ENCODE measurements at regions not wholly inside any gene's neighbourhood (a gene's known extent, or its start where the extent isn't known, plus 50 kb on each side); places are given as distances from the start of the nearest gene placed in this dataset.

- Histone ChIP-seq H4K20me1 (replicated peaks; ENCODE audit: insufficient read depth) (no peaks in the 10 kb centered on the region), H3K4me2 (no peak overlapping the region), H3F3A (replicated peaks; ENCODE audit: low read depth) (no peaks in the 10 kb centered on the region), H3K9me2 (ENCODE audit: insufficient read depth) (0 out of 2 replicates have a peak, but pooled peaks cover 6% of the 10 kb centered on the region), H3K79me2 (replicated peaks; ENCODE audit: insufficient read depth) (no peaks in the 10 kb centered on the region), H3K36me3 (ENCODE audit: insufficient read depth) (no peaks in the 10 kb centered on the region), H3K4me1 (ENCODE audit: insufficient read depth) (0 out of 2 replicates have a peak, but pooled peaks cover 11% of the 10 kb centered on the region), H3K27ac (ENCODE audit: low read depth) (no peak overlapping the region), H2AFZ (no peak overlapping the region), H3K4me3 (no peak overlapping the region), H3K27me3 (ENCODE audit: insufficient read depth) (no peaks in the 10 kb centered on the region)
- no peaks in the 10 kb centered on the region for H3K36me3 Mint-ChIP-seq (ENCODE audit: low read depth)
- DNase-seq (ENCODE audit: low spot score) (no peak), ATAC-seq (no peak)
- H3K9me3 Mint-ChIP-seq, result no peaks in the 10 kb centered on the region; the same call in 2 of the 3 replicates
- no peak overlapping the region for H3K4me3 Mint-ChIP-seq
- TF ChIP-seq POLR2AphosphoS5 (IDR thresholded peaks at IDR 0.05; ENCODE audit: low read depth) (no peak), ZNF114 (CRISPR knock-in tag; IDR thresholded peaks at IDR 0.05) (no peak), ZNF331 (CRISPR knock-in tag; IDR thresholded peaks at IDR 0.05; ENCODE audit: low read depth) (no peak), EZH2phosphoT487 (IDR thresholded peaks at IDR 0.05; ENCODE audit: unreplicated experiment) (no peak), CREB1 (CRISPR knock-in tag; IDR thresholded peaks at IDR 0.05; ENCODE audit: low read depth) (no peak), NANOG (IDR thresholded peaks at IDR 0.05; ENCODE audit: borderline replicate concordance) (no peak), STAT1 (IDR thresholded peaks at IDR 0.05; ENCODE audit: unreplicated experiment) (no peak), JUNB (IDR thresholded peaks at IDR 0.05; ENCODE audit: unreplicated experiment) (no peak), EZH2 (IDR thresholded peaks at IDR 0.05; ENCODE audit: low read depth, unreplicated experiment) (no peak)
- TF ChIP-seq, protein P1, sequence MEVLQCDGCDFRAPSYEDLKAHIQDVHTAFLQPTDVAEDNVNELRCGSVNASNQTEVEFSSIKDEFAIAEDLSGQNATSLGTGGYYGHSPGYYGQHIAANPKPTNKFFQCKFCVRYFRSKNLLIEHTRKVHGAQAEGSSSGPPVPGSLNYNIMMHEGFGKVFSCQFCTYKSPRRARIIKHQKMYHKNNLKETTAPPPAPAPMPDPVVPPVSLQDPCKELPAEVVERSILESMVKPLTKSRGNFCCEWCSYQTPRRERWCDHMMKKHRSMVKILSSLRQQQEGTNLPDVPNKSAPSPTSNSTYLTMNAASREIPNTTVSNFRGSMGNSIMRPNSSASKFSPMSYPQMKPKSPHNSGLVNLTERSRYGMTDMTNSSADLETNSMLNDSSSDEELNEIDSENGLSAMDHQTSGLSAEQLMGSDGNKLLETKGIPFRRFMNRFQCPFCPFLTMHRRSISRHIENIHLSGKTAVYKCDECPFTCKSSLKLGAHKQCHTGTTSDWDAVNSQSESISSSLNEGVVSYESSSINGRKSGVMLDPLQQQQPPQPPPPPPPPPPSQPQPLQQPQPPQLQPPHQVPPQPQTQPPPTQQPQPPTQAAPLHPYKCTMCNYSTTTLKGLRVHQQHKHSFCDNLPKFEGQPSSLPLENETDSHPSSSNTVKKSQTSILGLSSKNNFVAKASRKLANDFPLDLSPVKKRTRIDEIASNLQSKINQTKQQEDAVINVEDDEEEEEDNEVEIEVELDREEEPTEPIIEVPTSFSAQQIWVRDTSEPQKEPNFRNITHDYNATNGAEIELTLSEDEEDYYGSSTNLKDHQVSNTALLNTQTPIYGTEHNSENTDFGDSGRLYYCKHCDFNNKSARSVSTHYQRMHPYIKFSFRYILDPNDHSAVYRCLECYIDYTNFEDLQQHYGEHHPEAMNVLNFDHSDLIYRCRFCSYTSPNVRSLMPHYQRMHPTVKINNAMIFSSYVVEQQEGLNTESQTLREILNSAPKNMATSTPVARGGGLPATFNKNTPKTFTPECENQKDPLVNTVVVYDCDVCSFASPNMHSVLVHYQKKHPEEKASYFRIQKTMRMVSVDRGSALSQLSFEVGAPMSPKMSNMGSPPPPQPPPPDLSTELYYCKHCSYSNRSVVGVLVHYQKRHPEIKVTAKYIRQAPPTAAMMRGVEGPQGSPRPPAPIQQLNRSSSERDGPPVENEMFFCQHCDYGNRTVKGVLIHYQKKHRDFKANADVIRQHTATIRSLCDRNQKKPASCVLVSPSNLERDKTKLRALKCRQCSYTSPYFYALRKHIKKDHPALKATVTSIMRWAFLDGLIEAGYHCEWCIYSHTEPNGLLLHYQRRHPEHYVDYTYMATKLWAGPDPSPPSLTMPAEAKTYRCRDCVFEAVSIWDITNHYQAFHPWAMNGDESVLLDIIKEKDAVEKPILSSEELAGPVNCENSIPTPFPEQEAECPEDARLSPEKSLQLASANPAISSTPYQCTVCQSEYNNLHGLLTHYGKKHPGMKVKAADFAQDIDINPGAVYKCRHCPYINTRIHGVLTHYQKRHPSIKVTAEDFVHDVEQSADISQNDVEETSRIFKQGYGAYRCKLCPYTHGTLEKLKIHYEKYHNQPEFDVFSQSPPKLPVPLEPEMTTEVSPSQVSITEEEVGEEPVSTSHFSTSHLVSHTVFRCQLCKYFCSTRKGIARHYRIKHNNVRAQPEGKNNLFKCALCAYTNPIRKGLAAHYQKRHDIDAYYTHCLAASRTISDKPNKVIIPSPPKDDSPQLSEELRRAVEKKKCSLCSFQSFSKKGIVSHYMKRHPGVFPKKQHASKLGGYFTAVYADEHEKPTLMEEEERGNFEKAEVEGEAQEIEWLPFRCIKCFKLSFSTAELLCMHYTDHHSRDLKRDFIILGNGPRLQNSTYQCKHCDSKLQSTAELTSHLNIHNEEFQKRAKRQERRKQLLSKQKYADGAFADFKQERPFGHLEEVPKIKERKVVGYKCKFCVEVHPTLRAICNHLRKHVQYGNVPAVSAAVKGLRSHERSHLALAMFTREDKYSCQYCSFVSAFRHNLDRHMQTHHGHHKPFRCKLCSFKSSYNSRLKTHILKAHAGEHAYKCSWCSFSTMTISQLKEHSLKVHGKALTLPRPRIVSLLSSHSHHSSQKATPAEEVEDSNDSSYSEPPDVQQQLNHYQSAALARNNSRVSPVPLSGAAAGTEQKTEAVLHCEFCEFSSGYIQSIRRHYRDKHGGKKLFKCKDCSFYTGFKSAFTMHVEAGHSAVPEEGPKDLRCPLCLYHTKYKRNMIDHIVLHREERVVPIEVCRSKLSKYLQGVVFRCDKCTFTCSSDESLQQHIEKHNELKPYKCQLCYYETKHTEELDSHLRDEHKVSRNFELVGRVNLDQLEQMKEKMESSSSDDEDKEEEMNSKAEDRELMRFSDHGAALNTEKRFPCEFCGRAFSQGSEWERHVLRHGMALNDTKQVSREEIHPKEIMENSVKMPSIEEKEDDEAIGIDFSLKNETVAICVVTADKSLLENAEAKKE (CRISPR knock-in tag; IDR thresholded peaks at IDR 0.05), result no peak
- TF ChIP-seq, protein P2, sequence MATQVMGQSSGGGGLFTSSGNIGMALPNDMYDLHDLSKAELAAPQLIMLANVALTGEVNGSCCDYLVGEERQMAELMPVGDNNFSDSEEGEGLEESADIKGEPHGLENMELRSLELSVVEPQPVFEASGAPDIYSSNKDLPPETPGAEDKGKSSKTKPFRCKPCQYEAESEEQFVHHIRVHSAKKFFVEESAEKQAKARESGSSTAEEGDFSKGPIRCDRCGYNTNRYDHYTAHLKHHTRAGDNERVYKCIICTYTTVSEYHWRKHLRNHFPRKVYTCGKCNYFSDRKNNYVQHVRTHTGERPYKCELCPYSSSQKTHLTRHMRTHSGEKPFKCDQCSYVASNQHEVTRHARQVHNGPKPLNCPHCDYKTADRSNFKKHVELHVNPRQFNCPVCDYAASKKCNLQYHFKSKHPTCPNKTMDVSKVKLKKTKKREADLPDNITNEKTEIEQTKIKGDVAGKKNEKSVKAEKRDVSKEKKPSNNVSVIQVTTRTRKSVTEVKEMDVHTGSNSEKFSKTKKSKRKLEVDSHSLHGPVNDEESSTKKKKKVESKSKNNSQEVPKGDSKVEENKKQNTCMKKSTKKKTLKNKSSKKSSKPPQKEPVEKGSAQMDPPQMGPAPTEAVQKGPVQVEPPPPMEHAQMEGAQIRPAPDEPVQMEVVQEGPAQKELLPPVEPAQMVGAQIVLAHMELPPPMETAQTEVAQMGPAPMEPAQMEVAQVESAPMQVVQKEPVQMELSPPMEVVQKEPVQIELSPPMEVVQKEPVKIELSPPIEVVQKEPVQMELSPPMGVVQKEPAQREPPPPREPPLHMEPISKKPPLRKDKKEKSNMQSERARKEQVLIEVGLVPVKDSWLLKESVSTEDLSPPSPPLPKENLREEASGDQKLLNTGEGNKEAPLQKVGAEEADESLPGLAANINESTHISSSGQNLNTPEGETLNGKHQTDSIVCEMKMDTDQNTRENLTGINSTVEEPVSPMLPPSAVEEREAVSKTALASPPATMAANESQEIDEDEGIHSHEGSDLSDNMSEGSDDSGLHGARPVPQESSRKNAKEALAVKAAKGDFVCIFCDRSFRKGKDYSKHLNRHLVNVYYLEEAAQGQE (IDR thresholded peaks at IDR 0.05; ENCODE audit: unreplicated experiment), result no peak
- TF ChIP-seq, protein P3, sequence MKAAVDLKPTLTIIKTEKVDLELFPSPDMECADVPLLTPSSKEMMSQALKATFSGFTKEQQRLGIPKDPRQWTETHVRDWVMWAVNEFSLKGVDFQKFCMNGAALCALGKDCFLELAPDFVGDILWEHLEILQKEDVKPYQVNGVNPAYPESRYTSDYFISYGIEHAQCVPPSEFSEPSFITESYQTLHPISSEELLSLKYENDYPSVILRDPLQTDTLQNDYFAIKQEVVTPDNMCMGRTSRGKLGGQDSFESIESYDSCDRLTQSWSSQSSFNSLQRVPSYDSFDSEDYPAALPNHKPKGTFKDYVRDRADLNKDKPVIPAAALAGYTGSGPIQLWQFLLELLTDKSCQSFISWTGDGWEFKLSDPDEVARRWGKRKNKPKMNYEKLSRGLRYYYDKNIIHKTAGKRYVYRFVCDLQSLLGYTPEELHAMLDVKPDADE (IDR thresholded peaks at IDR 0.05), result no peak
- TF ChIP-seq, protein P4, sequence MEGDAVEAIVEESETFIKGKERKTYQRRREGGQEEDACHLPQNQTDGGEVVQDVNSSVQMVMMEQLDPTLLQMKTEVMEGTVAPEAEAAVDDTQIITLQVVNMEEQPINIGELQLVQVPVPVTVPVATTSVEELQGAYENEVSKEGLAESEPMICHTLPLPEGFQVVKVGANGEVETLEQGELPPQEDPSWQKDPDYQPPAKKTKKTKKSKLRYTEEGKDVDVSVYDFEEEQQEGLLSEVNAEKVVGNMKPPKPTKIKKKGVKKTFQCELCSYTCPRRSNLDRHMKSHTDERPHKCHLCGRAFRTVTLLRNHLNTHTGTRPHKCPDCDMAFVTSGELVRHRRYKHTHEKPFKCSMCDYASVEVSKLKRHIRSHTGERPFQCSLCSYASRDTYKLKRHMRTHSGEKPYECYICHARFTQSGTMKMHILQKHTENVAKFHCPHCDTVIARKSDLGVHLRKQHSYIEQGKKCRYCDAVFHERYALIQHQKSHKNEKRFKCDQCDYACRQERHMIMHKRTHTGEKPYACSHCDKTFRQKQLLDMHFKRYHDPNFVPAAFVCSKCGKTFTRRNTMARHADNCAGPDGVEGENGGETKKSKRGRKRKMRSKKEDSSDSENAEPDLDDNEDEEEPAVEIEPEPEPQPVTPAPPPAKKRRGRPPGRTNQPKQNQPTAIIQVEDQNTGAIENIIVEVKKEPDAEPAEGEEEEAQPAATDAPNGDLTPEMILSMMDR (conservative IDR thresholded peaks at IDR 0.05; ENCODE audit: low read depth in 2 of 2), result no peak
- H3K27me3 Mint-ChIP-seq (ENCODE audit: insufficient read depth, low read depth, poor library complexity), result peaks cover 10% of the 10 kb centered on the region
- no peak overlapping the region for H3K27ac Mint-ChIP-seq
- H3K4me1 Mint-ChIP-seq, result peaks cover 21% of the 10 kb centered on the region; the same call in 2 of the 3 replicates
Observed at GRCh38 chr18:5771343-5771742, 124.0 kb downstream of the TMEM200C start.
